Kidney (tissue), 13 donors: ENCODE measurements at regions not wholly inside any gene's neighbourhood (a gene's known extent, or its start where the extent isn't known, plus 50 kb on each side); places are given as distances from the start of the nearest gene placed in this dataset.

Experiments
- DNase-seq, 5 donors: peaks; one replicate each; pipeline ENCODE4 v3.0.0-alpha.2; 2013 to 2020
- FAIRE-seq: peaks from 2 replicates; lab custom pipeline; 2012; peaks lifted over from hg19 to GRCh38; lab: Jason Lieb, UNC
- H3K27ac ChIP-seq, 2 donors: one replicate each; pipeline ENCODE4 v1.7.0; 2013; ENCODE audit warnings: low read depth in 2 of 2, low read length in 2 of 2, inconsistent platforms in 1 of 2
- H3K27me3 ChIP-seq: one replicate; pipeline ENCODE4 v1.7.1; 2013; ENCODE audit warnings: low read length, inconsistent platforms; ENCODE audit not compliant: control insufficient read depth, insufficient read depth
- H3K36me3 ChIP-seq, 3 donors: one replicate each; pipeline versions ENCODE4 v1.7.0 to v1.7.1; 2013; ENCODE audit warnings: low read length in 3 of 3, control low read depth in 1 of 3, inconsistent platforms in 1 of 3; ENCODE audit not compliant: insufficient read depth in 3 of 3, control insufficient read depth in 2 of 3
- H3K4me1 ChIP-seq, 3 donors: one replicate each; pipeline versions ENCODE4 v1.7.0 to v1.7.1; 2013; ENCODE audit warnings: low read length in 3 of 3, inconsistent platforms in 1 of 3, low read depth in 1 of 3; ENCODE audit not compliant: control insufficient read depth in 2 of 3, insufficient read depth in 2 of 3
- H3K4me3 ChIP-seq, 3 donors: one replicate each; pipeline versions ENCODE4 v1.7.0 to v1.8.1; 2013; ENCODE audit warnings: low read length in 3 of 3, control low read depth in 1 of 3, inconsistent platforms in 1 of 3
- H3K9ac ChIP-seq, 3 donors: one replicate each; pipeline versions ENCODE4 v1.7.0 to v1.7.1; 2013; ENCODE audit warnings: low read length in 3 of 3, control low read depth in 1 of 3, inconsistent platforms in 1 of 3
- H3K9me3 ChIP-seq, 3 donors: one replicate each; pipeline versions ENCODE4 v1.7.0 to v1.7.1; 2013; ENCODE audit warnings: low read length in 3 of 3, control low read depth in 1 of 3, inconsistent platforms in 1 of 3; ENCODE audit not compliant: control insufficient read depth in 2 of 3, insufficient read depth in 1 of 3
- intact Hi-C: fragments of 100-400 bp; cut with DNase I; formaldehyde crosslinking; loops from one replicate; pipeline ENCODE4 v1.11.1; 2022
- TF ChIP-seq, protein P1 (sequence below): IDR thresholded peaks from 3 replicates; pipeline ENCODE4 v1.5.1; 2012; ENCODE audit warnings: mild to moderate bottlenecking, moderate library complexity, borderline replicate concordance; ENCODE audit not compliant: insufficient read depth; ENCODE audit errors: extremely low read depth
- donor health status: control.
- donor health status: control.
- donor health status: control.
- donor health status: control.
- donor health status: control.
- donor health status: DM: yes; HTN: yes; CAD: no.
- donor health status: Normal renal cell carcinoma (clear cell type).

- Histone ChIP-seq H3K4me1 (no peaks in the 10 kb centered on the region), H3K9ac (no peak overlapping the region), H3K9me3 (no peaks in the 10 kb centered on the region), H3K27ac (no peak overlapping the region), H3K36me3 (no peaks in the 10 kb centered on the region), H3K4me3 (no peak overlapping the region), H3K27me3 (no peaks in the 10 kb centered on the region)
- TF ChIP-seq, protein P1, sequence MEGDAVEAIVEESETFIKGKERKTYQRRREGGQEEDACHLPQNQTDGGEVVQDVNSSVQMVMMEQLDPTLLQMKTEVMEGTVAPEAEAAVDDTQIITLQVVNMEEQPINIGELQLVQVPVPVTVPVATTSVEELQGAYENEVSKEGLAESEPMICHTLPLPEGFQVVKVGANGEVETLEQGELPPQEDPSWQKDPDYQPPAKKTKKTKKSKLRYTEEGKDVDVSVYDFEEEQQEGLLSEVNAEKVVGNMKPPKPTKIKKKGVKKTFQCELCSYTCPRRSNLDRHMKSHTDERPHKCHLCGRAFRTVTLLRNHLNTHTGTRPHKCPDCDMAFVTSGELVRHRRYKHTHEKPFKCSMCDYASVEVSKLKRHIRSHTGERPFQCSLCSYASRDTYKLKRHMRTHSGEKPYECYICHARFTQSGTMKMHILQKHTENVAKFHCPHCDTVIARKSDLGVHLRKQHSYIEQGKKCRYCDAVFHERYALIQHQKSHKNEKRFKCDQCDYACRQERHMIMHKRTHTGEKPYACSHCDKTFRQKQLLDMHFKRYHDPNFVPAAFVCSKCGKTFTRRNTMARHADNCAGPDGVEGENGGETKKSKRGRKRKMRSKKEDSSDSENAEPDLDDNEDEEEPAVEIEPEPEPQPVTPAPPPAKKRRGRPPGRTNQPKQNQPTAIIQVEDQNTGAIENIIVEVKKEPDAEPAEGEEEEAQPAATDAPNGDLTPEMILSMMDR: no peak
- no peak for DNase-seq
- intact Hi-C loops: no loop called here
- no peak for FAIRE-seq
Measured at GRCh38 chr5:175037820-175038219, 313.4 kb downstream of the MSX2 start.

- Histone ChIP-seq H3K4me1 (no peaks in the 10 kb centered on the region), H3K9ac (no peak overlapping the region), H3K9me3 (no peaks in the 10 kb centered on the region), H3K4me3 (no peak overlapping the region), H3K27me3 (no peaks in the 10 kb centered on the region), H3K36me3 (no peaks in the 10 kb centered on the region), H3K27ac (no peak overlapping the region)
- TF ChIP-seq, protein P1: no peak
- DNase-seq (no peak), FAIRE-seq (no peak)
- intact Hi-C loops: no loop called here
Measured at GRCh38 chr5:175035882-175036533, 311.6 kb downstream of the MSX2 start.

GRCh38 chr5:175034924-175035323 lies 310.5 kb downstream of the MSX2 start:
- DNase-seq (no peak), FAIRE-seq (no peak)
- intact Hi-C loops: no loop called here

More at GRCh38 chr5:175034924-175035323, 310.5 kb downstream of the MSX2 start:
- Histone ChIP-seq H3K9ac (no peak overlapping the region), H3K27me3 (no peaks in the 10 kb centered on the region), H3K27ac (no peak overlapping the region), H3K36me3 (no peaks in the 10 kb centered on the region), H3K9me3 (no peaks in the 10 kb centered on the region), H3K4me1 (no peaks in the 10 kb centered on the region), H3K4me3 (no peak overlapping the region)
- TF ChIP-seq, protein P1: no peak
